ENCODE measurements at regions not wholly inside any gene's neighbourhood (a gene's known extent, or its start where the extent isn't known, plus 50 kb on each side); places are given as distances from the start of the nearest gene placed in this dataset.
A peak's percentile ranks its signal among the peaks of the same experiment; 100 is the strongest.

DNA sequence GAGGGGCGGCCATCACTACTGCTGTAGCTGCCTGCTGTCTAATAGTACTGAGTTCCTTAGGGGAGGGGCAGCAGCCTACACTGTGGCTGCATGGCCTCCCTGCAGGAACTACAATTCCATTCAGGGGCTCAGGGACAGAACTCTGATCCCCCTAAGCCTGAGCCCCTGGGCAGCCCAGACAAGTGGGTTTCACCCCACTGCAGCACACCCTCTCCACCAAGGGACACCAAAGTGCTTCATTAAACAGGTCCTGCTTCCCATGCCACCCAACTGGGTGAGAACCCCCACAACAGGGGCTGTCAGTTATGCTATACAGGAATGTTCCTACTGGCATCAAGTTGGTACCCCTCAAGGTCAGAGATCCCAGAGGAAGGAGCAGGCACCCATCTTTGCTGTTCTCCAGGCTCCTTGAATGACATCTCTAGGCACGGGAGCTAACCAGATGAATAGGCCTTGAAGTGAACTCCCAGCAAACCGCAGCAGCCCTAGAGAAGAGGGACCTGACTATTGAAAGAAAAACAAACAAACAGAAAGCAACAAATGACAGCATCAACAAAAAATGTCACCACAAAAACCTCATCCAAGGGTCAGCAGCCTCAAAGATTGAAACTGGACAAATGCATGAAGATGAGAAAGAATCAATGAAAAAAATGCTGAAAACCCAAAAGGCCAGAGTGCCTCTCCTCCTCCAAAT lies 437.4 kb downstream of the NUF2 start:
- ATAC-seq, result no peak

GRCh38 chr1:163761898-163762297 lies 440.1 kb downstream of the NUF2 start:
- ATAC-seq, result no peak

DNA sequence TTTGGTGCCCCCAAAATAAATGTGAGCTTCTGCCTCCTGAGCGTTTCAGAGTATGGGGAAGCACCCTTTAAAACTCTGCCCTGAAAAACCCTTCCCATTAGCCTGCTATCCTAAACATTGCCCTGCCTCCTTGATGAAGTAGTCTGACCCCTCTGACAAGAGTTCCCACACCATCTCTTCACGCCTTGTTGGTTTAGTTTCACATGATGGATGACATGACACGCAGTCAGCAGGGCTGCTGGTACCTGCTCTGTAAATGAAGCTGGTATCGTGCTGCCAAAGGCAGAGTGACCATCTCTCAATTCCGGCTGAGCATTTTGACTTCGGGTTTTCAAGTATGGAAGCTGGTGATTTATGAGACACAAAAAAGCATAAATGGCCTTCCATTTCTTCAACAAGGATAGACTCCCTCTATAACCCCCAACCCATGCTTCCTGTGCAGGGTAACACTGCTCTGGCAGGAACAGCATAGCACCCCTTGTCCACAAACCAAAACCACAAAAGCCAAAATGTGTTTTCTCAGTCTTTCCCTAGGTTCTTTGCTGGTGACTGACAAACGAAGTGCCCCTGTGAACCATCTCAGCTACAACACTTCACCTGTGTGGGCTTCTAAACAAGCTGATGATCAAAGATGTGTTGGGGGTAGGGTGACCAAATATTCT lies 444.6 kb downstream of the NUF2 start:
- ATAC-seq, result no peak

DNA sequence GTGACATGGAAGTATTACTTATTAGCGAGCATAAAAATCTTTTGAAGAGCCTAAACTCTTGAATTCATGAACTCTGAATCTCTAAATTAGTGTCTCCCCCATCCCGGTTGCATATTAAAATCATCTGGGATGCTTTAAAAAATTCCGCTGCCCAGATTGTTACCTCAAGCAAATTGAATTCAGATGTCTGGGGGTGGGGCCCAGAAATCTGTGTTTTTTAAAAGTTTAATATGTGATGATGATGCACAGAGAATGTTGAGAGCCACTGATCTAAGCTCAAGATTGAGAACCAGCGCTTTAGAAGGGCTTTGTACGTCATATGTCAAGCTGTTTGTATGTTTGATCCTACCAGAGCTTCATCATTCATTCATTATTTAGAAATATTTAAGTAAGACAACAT lies 446.8 kb downstream of the NUF2 start:
- no peak for ATAC-seq

- no peak for ATAC-seq
Measured at GRCh38 chr1:163770265-163770664, 448.5 kb downstream of the NUF2 start.

DNA sequence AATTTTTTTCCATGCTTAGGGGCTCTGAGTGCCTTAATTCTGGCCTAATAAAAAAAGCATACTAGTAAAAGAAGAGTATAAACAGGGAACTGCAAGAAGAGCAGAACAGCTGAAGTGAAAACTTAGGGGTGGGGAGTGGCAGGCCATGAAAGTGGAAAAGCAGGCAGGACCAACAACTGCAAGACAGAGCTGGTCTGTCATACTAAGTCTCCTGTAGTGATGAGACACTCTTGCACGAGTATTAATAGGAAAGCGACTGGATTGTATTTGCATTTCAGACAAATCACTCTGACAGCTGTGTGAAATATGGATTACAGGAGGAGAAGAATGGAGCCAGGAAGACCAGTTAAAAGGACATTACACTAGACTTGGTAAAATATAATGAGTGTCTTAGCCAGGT lies 449.9 kb downstream of the NUF2 start:
- ATAC-seq, result peak; percentile 53

- no peak for ATAC-seq
Measured at GRCh38 chr1:163772246-163772645, 450.5 kb downstream of the NUF2 start.

GRCh38 chr1:163773396-163773795 lies 451.6 kb downstream of the NUF2 start:
- ATAC-seq, result no peak

GRCh38 chr1:163774401-163774945 lies 452.7 kb downstream of the NUF2 start:
- no peak for ATAC-seq

GRCh38 chr1:163774978-163775620 lies 453.3 kb downstream of the NUF2 start:
- no peak for ATAC-seq

- ATAC-seq, result no peak
Measured at GRCh38 chr1:163777205-163777604, 455.5 kb downstream of the NUF2 start.

DNA sequence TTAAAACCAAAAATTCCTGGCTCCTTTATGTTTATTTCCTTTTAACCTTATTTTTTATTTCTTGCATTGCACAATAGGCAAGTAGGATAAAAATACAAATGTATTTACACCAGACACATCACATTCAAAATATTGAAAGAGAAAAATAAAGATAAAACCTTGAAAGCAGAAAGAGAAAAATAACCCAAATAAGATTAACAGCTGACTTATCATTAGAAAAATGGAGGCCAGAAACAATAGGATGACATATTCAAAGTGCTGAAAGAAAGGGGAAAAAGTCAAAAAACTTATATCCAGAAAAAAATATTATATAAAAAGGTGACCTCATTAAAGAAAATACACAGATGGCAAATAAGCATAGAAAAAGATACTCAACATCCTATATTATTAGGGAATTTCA lies 459.4 kb downstream of the NUF2 start:
- no peak for ATAC-seq

DNA sequence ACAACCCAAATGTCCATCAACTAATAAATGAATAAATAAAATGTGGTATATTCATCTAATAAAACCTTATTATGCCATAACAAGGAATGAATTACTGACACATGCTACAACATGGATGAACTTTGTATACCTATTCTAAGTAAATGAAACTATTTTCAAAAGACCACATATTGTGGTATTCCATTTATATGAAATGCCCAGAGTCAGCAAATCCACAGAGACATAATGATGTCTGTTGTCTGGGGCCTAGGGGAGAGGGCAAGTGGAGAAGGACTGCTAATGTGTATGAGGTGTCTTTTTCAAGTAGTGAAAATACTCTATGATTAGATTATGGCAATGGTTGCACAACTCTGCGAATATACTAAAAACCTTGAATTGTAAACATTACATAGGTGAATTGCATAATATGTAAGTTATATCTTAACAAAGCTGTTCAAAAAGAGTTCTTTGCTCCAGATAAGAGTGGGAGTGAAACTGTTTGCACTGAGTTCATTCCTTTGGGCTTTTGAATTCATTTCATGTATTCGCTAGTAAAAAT lies 464.2 kb downstream of the NUF2 start:
- no peak for ATAC-seq

GRCh38 chr1:163789911-163790310 lies 468.2 kb downstream of the NUF2 start:
- no peak for ATAC-seq

DNA sequence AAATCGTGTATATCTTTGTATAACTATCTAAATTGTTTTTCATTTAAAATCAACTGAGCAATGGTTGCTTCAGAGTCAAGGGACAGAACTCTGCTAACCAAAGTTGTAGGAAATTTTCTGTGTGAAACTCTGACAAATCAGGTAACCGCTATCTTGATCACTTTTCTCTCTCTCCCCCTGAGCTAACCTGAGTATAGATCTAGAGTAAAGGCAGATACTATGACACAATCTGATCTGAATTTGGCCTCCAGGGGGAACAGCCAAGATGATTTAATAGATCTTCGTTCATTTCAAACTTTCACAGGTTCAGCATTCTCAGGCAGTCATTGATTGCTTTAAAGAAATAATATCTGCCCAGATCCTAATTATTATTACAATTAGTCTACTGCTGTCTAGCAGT lies 472.8 kb downstream of the NUF2 start:
- ATAC-seq, result no peak

DNA sequence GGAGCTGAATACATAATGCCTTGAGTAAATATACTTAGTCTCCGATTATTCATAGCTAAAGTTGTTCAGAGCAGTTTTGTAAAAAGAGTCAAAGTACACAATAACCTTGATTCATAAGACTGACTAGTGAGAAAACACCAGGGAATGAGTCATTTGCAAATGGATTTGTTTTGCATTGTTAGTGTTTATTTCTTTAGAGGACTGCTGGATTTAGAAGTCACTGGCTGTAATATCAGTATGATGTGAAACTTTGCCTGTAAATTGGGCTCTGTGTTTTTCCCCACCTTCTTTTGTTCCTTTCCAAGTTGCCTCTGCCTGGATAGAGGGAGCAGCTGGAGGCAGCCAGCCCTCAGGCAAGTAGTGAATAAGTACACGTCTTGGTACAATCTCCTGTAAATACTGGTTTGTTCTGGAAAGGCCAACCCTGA lies 474.7 kb downstream of the NUF2 start:
- peak; percentile 81 for ATAC-seq

DNA sequence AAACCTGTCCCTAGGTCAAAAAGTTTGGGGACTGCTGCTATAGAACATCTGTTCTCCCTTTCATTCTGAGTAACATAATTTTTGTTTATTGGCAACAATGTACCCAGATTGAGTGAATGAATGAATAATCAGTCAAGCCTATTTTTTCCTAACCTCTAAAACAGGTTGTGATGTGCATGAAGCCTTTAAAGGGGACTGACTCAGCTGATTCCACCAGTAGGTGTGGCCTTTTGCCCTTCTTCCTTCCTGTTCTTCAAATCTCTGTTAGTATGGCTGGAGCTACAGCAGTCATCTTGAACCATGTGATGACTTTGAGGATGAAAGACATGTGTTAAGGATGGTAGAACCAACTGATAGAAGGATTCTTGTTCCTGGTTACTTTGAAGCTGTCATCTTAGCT lies 476.1 kb downstream of the NUF2 start:
- no peak for ATAC-seq

DNA sequence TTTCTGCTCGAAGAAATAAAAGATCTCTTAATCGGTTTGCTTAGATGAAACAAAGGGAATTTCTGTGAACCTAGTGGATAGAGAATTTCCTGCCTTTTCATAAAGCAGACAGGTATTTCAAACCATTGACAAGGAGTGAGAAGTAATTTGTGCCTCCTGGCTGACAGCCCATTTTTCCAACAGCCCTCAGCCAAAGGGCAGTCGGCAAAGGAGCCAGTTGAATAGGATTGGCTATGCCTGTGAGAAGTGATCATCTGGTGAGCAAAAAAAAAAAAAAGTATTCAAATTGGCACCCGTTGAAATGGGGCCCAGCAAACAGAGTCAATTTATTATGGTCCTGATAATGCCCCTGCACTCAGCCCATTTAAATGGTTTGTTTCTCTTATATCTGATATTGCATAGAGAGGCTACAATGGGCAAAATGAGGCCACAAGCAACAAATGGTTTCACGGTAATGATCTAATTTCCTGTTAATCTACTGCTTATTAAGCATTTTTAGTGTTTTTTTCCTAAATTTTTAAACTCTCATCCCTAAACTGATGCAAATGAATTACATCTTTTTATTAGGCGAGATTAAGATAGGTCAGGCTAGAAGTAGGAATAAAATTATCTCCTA lies 477.5 kb downstream of the NUF2 start:
- ATAC-seq, result no peak

- ATAC-seq, result no peak
Measured at GRCh38 chr1:163807331-163808049, 485.7 kb downstream of the NUF2 start.

- ATAC-seq, result no peak
Measured at GRCh38 chr1:163813251-163813650, 491.5 kb downstream of the NUF2 start.

DNA sequence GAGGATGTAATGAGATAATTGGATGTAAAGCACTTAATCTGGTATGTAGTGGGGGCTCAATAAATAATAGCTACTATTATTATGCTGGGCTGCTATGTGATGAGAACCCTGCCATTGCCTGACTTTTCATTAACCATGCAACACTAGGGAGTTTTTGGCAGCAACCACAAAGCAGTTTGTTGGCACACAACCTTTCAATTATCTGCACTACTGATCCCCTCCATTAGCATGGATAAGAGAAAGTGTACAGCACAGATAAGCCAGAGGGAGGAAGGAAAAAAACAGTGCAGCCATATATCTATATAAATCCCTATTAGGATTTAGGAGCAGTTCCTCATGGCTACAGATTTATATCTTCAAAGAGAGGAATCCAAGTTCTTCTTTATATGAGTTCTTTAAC lies 498.5 kb downstream of the NUF2 start:
- ATAC-seq, result no peak

DNA sequence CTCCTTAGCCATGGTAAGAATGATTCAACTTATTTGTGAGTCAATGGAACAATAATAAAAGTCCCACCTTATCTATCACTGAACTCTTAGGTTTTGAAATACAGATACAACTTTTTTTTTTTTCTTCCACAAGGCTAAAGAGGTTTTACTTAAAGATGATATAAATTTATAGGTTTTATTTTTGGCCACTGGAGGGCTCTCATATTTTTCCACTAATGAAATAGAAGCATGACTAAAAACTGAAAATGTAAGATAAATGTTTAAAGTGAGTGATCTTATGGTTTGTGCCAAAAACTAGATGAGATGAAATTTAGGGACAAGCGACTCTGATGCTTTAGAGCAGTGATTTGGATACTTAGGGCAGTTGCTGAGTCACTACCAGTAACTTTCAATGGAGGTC lies 499.0 kb downstream of the NUF2 start:
- no peak for ATAC-seq

Measured in esophagus mucosa (tissue), 1 donor.